Chondrocyte (in vitro differentiated cells): ENCODE measurements at regions not wholly inside any gene's neighbourhood (a gene's known extent, or its start where the extent isn't known, plus 50 kb on each side); places are given as distances from the start of the nearest gene placed in this dataset.

Experiments used
- DNase-seq: peaks from one replicate; pipeline ENCODE4 v3.0.0; 2021; ENCODE audit warnings: mixed read lengths, low spot score
- H3K27ac Mint-ChIP-seq: one replicate; pipeline ENCODE4 v1.8.0; 2021; ENCODE audit warnings: mild to moderate bottlenecking, moderate library complexity, mixed read lengths; ENCODE audit not compliant: unreplicated experiment
- H3K27me3 Mint-ChIP-seq: 2 replicates; pipeline ENCODE4 v1.8.0; 2021; ENCODE audit warnings: low read depth, mixed read lengths
- H3K36me3 Mint-ChIP-seq: 2 replicates; pipeline ENCODE4 v1.8.0; 2021; ENCODE audit warnings: low read depth, mixed read lengths
- H3K4me1 Mint-ChIP-seq: 2 replicates; pipeline ENCODE4 v1.8.0; 2021; ENCODE audit warnings: low read depth, mild to moderate bottlenecking, mixed read lengths
- H3K4me3 Mint-ChIP-seq: one replicate; pipeline ENCODE4 v1.8.0; 2021; ENCODE audit warnings: mild to moderate bottlenecking, moderate library complexity, mixed read lengths; ENCODE audit not compliant: unreplicated experiment
- H3K9me3 Mint-ChIP-seq: 2 replicates; pipeline ENCODE4 v1.8.0; 2021; ENCODE audit warnings: low read depth, mixed read lengths
- TF ChIP-seq, protein P1 (sequence below): fragments of 200-600 bp; sonication (generic); IDR thresholded peaks from 2 replicates; pipeline ENCODE4 v1.5.0; 2021; ENCODE audit warnings: antibody characterized with exemption, mild to moderate bottlenecking, moderate library complexity

DNA sequence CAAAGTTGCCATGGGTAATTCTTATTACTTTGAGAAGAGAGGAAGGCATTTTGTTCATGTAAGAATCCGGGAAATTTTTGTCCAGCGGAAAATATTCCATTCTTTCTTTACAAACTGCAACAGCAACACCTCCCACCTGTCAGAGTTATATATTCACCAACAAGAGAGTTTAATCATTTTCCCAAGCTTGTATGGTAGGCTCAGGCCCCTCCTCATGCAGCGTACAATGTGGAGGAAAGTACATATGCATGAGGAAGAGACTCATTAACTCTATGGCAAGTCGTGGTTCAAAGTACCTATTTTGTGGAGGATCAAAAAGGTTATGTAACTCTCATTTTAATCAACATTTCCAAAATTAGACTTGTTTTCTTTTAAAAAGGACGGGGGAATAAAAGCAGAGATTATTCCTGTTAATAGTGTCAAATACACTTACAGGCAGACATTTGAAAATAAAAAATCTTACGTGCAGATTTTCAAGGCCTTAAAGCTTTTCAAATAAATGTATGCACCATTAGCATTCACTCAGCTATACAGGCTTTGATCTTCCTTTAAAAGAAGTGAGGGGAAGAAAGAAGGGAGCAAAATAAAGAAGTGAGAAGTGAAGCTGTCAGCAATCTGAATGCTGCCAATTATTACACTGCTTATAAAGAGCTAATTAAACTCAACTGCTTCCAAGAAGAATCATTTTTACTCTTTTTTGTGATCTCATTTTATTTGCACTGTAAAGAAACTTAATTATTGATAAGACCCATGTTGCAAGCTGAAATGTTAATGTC, 204.8 kb downstream of the FAT4 start:
- Mint-ChIP-seq H3K36me3 (peaks cover 3% of the 10 kb centered on the region), H3K27me3 (no peaks in the 10 kb centered on the region), H3K4me3 (no peak overlapping the region), H3K4me1 (peaks cover 24% of the 10 kb centered on the region), H3K27ac (no peak overlapping the region), H3K9me3 (peaks cover 9% of the 10 kb centered on the region)
- no peak for DNase-seq
- TF ChIP-seq, protein P1, sequence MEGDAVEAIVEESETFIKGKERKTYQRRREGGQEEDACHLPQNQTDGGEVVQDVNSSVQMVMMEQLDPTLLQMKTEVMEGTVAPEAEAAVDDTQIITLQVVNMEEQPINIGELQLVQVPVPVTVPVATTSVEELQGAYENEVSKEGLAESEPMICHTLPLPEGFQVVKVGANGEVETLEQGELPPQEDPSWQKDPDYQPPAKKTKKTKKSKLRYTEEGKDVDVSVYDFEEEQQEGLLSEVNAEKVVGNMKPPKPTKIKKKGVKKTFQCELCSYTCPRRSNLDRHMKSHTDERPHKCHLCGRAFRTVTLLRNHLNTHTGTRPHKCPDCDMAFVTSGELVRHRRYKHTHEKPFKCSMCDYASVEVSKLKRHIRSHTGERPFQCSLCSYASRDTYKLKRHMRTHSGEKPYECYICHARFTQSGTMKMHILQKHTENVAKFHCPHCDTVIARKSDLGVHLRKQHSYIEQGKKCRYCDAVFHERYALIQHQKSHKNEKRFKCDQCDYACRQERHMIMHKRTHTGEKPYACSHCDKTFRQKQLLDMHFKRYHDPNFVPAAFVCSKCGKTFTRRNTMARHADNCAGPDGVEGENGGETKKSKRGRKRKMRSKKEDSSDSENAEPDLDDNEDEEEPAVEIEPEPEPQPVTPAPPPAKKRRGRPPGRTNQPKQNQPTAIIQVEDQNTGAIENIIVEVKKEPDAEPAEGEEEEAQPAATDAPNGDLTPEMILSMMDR, result no peak

DNA sequence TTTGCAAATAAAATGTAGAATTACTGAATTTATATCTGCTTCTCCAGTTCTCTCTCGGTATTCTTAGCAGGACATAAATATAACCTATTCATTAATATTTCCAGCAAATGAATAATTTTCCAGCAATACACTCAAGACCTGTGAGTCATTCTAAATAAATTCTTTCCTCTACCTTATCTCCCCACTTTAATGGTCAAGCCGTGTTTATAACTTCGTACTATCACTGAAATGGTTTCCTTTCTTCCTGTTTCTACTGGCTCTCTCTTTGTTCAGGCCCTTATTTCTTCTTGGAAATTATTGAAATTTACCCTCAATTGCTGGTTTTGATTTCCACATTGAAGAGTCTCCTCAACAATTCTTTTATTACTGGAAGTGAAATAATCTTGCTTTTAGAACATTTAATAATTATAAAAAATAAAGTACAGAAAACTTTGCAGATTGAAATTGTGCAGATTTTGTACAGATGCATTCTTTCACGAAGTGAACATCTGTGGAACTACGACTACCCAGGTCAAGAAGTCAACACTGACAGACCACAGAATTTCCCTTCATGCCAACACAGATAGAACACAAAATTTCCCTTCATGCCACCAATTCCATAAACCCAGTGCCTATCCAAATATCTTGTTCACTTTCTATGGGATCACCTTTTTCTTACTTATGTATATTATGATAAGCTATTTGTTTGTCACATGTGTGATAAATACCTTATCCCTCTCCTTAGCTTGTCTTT, 205.7 kb downstream of the FAT4 start:
- Mint-ChIP-seq H3K4me3 (no peak overlapping the region), H3K27ac (peak overlapping the region; percentile 54), H3K4me1 (peaks cover 24% of the 10 kb centered on the region), H3K36me3 (no peaks in the 10 kb centered on the region), H3K27me3 (no peaks in the 10 kb centered on the region), H3K9me3 (peaks cover 2% of the 10 kb centered on the region)
- TF ChIP-seq, protein P1, result no peak
- DNase-seq, result no peak

DNA sequence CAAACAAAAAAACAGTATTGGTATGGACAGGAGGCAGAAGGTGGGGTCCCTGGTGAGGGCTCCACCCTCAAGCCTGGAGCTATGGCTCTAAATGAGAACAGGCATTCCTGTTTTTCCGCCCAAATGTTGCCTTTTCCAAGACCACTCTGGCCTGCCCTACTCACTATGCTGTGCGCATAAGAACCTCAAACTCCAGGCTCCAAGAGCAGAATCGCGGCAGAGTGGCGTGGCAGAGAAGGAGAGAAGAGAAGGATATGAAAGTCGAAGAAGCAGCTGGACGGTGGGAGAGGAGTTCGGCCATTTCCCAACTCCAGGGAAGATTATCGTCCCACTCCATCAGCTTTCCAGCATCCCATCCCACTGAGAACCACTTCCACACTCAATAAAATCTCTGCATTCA, 207.8 kb downstream of the FAT4 start:
- Mint-ChIP-seq H3K4me1 (peaks cover 20% of the 10 kb centered on the region), H3K27me3 (no peaks in the 10 kb centered on the region), H3K27ac (no peak overlapping the region), H3K4me3 (no peak overlapping the region), H3K36me3 (no peaks in the 10 kb centered on the region), H3K9me3 (no peaks in the 10 kb centered on the region)
- no peak for DNase-seq
- TF ChIP-seq, protein P1, result no peak

DNA sequence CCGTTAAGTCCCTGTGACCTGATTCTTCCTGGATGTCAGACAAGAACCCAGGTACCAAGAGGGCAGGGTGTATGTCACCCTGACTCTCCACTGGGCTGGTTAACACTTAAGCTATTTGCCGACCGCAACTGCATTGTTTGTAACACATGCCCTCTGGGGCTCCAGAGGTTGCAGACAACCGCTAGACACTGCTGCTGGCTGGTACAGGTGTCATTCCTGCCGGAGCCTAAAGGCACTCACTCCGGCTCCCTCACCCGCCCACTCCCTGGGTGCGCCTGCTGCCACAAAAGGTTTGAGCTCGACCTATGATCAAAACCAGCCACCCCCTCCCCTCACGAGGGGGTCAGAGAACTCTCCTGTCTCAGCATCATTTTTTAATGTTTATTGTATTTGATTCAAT, 208.2 kb downstream of the FAT4 start:
- TF ChIP-seq, protein P1, result no peak
- peaks cover 16% of the 10 kb centered on the region for H3K4me1 Mint-ChIP-seq
- no peaks in the 10 kb centered on the region for H3K9me3 Mint-ChIP-seq
- DNase-seq, result peak; percentile 46
- no peak overlapping the region for H3K27ac Mint-ChIP-seq
- H3K27me3 Mint-ChIP-seq, result no peaks in the 10 kb centered on the region
- no peaks in the 10 kb centered on the region for H3K36me3 Mint-ChIP-seq
- no peak overlapping the region for H3K4me3 Mint-ChIP-seq

DNA sequence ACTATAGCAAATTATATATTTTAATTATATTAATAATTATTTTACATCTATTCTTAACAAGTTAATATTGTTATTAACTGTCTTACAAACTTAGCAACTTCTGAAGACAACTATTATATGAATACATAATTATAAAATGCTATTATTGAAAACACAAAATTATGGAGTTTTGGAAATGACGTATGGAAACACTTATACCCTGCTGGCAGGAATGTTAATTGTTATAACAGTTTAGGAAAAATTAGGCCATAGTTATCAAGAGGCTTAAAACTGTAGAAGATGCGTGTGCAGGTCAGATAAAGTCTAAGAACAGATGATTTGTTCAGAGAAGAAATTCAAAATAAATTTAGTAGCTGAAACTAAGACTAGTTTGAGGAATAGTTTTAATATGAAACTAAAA, 211.7 kb downstream of the FAT4 start:
- TF ChIP-seq, protein P1, result peak; percentile 68
- no peak for DNase-seq
- H3K27ac Mint-ChIP-seq, result no peak overlapping the region
- H3K4me3 Mint-ChIP-seq, result no peak overlapping the region
- H3K4me1 Mint-ChIP-seq, result no peaks in the 10 kb centered on the region
- peaks cover 2% of the 10 kb centered on the region for H3K27me3 Mint-ChIP-seq
- H3K9me3 Mint-ChIP-seq, result peaks cover 3% of the 10 kb centered on the region
- H3K36me3 Mint-ChIP-seq, result no peaks in the 10 kb centered on the region
